HuH-7.5 (cell line): ENCODE measurements at regions not wholly inside any gene's neighbourhood (a gene's known extent, or its start where the extent isn't known, plus 50 kb on each side); places are given as distances from the start of the nearest gene placed in this dataset.
"Not testable (repeated sequence)": the region's sequence is repeated elsewhere in the genome, so short reads cannot be mapped to it uniquely, and the experiment has no call there.

Source experiments
- DNase-seq: peaks from one replicate; pipeline ENCODE4 v3.0.0; 2011; ENCODE audit warnings: low spot score

DNA sequence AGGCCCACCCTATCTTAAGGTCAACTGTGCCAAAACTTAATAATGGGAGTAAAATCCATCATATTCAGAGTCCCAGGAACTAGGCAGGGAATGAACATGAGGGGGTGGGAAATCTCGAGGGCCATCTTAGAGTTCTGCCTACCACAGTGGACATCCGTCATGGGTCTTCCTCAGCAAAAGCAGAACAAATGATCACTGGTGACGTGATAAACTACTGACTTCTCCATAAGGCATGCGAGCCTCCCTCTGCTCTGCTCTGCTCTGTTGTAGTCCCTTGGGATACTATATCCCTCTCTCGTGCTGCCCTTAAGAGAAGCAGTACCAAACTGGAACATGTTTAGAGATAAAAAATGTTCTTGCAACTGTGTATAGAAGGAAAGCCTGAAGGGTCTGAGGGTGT lies 603.8 kb downstream of the TTLL7 start:
- not testable (repeated sequence) for DNase-seq

DNA sequence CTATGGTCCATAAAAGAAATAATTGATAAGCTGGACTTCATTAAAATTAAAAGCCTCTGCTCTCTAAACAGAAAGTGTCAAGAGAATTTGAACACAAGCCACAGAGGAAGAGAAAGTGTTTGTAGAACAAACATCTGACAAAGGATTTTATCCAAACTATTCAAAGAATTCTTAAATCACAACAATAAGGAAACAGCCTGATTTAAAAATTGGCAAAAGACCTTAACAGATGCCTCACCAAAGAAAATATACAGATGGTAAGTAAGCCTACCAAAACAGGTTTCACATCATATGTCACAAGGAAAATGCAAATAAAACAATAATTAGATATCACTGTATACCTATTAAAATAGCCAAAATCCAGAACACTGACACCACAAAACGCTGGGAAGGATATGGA lies 612.0 kb downstream of the TTLL7 start:
- not testable (repeated sequence) for DNase-seq

DNA sequence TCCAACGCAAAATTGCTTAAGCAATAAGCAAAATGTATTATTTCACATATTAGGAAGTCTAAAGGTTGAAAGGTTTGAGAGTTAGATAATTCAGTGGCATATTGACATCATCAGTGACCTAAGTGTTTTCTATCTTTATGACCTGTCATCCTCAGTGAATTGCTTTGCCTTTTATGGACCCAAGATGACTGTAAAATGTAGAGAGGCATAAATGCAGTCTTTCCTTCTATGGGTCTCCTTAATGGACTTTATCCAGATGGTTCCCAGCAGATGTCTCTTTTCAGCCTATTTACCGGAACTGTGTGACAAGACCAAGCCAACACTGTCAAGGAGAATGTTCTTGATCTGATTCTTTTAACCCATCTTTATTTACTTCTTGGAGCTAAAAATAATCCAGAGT lies 615.8 kb downstream of the TTLL7 start:
- not testable (repeated sequence) for DNase-seq

DNA sequence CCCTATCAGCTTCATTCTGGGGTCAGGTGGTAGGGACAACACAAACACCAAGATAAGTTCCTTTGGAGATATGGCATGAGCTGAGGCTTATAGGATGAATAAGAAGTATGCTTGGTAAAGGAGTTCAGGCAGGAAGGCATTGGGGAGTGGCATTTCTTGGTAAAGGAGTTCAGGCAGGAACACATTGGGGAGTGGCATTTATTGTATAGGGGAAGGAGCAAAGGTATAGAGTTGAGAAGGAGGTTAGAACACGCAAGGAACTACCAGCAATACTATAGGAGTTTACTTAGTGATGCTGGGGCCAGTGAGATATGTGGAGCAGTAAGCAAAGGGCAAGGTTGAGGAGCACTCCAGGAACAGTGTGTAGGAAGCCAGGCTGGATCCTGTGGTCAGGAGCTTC lies 625.9 kb downstream of the TTLL7 start:
- not testable (repeated sequence) for DNase-seq

DNA sequence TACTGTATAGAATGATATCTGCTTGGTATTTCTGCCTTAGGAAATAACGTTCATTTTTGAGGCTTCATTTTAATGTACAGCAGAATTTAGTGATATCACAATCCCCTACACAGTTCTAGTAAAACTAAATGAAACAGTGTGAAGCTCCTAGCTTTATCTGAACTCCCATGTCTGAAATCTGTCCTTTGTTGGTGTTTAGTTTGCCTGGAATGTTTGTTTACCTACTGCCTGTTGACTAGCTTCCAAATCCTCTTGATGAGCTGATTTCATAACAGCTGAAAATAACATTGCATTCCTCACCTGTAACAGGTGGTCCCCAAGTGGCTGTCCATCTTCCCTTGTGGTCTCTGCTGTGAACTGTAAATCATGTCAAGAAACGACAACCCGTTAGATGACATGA lies 629.1 kb downstream of the TTLL7 start:
- DNase-seq: not testable (repeated sequence)

DNA sequence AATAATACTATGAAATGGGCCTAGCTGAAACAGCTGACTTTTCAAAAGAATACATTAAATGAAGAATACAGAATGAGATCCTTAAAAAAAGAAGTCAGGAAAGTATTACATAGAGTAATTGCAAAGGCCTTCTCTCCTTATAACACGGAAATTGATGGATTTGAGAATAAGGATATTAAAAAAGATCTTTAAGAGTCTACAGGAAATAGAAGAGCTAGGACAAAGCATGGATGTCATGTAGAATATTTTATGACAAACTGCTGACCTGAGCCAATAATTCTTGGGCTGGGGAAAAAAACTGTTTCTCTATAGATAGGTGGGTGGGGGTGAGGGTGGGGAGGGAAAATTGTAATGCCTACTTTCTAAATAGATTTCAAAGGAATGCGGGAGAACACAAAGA lies 633.6 kb downstream of the TTLL7 start:
- not testable (repeated sequence) for DNase-seq

DNA sequence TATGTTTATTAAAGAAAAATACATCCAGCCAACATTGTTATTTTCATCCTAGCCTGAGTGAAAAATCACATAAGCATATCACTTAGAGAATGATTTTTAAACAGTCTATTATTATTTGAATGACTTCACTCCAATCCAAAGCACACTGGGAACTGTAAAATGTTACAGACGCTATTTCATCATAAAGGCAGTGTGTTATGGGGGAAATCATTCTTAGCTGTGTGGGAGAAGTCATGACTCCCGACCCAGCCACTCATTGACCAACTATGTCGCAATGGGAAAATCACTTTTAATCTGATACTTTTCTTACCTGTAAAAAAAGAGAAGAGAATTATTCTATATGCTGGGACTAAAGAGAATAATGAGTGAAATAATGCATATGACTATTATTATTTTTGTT lies 653.6 kb downstream of the TTLL7 start:
- not testable (repeated sequence) for DNase-seq

DNA sequence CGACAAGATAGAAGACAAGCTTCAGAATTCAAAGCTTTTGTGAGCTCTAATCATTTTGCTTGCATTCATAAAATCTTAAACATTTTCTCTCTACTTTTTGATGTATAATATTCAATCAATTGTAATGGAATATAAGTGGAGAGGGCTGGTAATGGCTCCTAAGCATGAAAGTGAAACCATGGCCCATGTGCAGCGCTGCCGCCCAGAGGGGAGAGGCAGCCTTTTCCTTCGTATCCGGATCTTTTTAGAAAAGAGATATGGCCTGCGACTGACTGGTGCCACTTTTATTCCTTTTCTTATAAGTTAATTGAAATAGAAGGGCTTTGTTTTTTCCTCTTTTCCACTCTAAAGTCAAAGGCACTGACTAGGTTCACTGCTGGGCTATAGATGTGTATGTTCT lies 655.2 kb downstream of the TTLL7 start:
- not testable (repeated sequence) for DNase-seq

DNA sequence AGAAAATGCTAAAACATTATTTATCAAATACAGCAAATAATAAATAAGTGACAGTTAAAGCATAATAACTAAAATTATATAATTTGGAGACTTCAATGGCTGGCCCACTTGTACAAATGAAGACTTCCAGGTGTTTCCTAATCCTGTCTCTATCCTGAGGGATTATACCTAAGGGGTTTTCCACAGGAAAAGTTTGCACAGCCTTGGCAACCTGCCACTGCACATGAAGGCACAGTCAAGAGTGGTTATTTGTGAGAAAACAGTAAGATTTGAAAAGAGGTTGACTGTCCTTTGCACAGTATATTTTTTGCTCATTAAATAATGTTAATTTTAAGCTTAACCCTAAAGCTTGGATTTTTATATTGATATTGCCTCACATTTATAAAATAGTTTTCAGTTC lies 655.9 kb downstream of the TTLL7 start:
- not testable (repeated sequence) for DNase-seq

DNA sequence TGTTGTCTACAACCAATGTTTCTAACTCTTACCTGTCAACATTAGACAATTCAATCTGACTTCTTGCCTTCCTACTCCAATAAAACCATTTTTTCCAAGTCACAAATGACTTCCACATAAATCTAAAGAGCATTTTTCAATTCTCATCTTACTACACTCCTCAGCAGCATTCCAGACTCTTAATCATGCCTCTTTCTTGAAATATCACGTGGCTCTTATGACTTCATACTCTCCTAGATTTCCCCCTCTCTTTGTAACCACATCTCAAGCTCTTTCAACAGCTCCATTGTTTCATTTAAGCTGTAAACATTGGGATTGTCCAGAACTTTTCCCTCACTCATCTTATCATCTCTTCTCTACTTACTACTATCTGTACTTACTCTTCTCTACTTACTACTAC lies 666.6 kb downstream of the TTLL7 start:
- DNase-seq: not testable (repeated sequence)

DNA sequence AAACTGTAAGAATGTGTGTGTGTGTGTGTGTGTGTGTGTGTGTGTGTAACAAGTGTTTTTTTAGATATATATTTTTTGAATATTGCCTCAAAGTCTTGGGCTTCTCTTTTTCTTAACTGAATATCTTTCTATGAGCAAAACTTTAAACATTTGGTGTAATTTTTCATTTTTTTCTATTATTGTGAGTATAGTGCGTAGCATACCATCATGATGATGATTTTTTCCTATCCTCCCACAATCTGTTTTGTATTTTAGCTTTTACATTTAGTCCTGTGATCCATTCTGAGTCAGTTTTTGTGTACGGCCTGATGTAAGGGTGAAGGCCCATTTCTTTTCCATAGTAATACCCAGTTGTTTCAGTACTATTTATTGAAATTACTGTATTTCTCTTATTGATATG lies 680.6 kb downstream of the TTLL7 start:
- no peak for DNase-seq

DNA sequence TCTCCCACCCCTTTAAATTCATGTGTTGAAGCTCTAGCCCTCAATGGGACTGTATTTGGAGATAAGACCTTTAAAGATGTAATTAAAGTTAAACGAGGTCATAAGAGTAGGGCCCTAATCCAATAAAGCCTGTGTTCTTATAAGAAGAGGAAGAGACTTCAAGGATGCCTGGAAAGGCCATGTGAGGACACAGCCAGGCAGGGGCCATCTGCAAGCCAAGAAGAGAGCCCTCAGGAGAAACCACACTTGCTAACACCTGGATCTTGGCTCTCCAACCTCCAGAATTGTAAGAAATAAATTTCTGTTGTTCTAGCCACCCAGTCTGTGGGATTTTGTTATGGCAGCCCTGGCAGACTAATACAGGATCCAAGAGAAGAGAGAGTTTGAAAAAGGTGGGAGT lies 683.5 kb downstream of the TTLL7 start:
- not testable (repeated sequence) for DNase-seq

DNA sequence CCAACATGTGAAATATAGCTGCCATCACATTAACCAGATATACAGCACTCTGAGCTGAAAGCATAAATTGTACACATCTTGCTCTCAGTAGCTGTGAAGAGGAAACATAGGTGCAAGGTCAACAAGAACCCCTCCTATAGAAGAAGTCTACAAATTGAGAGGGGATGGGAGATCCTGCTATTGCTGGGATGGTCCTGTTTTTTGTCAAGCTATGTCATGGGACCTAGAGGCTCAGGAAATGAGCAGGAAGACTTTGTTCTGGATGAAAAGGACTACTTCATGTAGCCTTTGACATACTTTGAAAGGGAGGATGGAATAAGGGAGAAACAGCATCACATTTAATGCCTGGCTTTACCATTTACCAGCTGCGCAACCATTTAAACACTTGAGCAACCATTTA lies 688.8 kb downstream of the TTLL7 start:
- DNase-seq: not testable (repeated sequence)

DNA sequence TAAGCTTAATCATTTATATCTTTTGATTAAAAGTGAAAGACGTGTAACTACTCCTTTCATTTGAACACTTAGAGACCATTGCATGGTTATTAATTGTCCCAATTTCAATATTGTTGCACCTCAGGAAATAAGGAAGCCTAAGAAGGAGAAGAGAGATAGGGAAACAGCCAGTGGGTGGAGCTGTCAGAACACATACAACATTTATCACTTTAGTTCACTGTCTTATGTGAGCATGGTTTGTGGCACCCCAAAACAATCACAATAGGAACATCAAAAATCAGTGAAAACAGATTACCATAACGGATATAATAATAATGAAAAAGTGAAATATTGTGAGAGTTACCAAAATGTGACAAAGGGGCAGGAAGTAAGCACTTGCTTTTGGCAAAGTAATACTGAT lies 689.9 kb downstream of the TTLL7 start:
- not testable (repeated sequence) for DNase-seq

DNA sequence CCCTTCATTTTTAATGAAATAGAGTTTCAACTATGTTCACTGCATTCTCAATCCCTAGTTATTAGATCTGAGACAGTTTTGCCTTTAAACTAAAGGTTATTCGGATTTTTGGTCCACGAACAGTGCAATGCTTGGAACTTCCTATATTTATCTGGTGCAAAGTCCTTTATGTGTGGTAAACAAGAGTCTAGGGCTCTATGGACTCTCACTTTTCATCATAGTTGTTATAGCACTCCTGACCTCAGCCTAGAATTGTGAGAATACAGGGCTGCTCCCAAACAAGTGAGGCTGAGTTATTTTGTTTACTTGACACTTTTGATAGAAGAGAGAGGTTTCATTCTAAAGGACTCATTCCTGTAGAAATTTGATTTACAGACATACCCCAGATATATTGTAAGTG lies 692.1 kb downstream of the TTLL7 start:
- DNase-seq: not testable (repeated sequence)

DNA sequence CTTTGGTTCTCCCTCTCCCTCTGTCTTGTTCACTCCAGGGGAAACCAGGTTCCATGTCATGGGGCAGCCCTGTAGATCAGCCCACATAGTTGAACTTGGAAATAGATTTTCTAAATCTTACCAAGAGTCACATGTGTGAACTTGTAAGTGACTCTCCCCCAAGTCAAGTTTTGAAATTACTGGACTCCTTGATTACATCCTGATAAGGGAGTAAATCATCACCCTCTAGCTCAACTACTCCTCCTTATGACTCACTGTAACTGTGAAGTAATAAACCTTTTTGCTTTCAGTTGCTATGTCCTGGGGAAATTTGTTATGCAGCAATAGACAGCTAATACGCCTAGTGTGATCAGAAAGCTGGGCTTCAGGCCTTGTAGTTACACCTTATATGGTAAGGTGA lies 703.3 kb downstream of the TTLL7 start:
- DNase-seq: not testable (repeated sequence)

DNA sequence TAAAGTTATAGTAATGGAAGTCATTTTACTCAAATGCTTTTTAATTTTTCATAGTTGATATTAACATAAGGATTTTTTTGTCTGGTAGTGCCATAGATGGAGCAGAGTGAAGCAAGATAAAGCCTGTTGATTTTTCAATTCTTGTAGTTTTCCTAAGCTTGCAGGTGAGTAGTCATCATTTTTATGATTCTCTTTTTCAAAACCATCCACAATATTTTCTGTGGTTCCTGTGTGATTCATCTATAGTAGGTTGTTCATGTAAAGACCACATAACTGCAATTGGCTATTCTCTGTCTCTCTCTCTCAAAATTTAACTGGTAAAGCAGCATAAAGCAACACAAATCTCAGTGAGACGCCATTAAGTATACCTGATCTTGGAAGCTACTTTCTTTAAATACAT lies 711.5 kb downstream of the TTLL7 start:
- not testable (repeated sequence) for DNase-seq

DNA sequence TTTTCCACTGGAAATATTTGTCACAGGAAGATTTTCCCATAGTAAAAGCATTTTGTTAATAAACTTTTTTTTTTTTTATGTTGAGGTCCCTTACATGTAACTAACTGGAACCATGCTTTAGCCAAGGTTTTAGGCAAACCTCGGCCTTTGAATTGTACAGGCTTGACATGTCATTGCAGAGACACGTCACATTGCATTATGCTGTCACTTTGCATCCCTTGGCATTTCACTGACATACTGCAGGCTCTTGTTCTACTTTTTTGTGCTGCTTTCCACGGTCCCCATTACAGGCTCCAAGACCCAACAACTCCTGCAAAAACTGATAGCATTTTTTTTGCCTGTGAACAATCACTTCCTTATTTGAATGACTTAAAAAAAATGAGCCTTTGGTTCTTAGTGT lies 724.3 kb downstream of the TTLL7 start:
- DNase-seq: not testable (repeated sequence)

DNA sequence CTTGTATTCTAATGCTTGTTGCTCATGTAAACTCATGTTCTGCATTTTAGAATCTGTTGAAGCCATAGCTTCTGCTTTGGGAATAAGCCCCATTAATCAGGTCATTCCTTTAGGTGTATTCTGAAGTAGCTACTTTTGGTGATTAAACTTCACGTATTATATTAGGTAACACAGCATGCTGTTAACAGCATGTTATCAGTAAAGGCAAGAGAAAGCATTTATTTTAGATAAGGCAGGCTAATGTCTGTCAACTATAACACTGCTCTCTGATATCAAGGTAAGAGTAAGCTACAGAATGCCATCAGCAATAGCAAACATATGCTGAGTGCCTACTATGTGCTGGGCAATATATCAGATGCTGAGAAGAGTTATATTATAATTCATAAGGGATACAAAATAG lies 726.4 kb downstream of the TTLL7 start:
- not testable (repeated sequence) for DNase-seq

DNA sequence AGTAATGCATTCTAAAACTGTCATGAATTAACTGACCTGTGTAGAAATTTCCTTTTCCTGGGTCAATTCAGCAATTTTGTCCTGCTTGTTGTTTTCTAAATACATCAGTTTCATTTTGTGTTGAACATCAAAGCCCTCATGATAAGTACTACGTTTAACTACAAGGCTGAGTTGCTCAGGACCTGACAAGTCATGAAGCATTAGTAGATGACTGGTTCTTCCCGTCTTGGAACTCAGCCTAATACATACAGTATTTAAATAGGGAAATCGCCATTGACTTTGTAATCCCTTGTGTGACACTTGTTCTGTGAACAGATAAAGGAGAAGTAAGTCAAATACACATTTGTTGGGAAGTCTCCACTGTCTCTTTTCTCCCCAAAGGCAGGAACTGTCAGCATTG lies 727.1 kb downstream of the TTLL7 start:
- DNase-seq: not testable (repeated sequence)

DNA sequence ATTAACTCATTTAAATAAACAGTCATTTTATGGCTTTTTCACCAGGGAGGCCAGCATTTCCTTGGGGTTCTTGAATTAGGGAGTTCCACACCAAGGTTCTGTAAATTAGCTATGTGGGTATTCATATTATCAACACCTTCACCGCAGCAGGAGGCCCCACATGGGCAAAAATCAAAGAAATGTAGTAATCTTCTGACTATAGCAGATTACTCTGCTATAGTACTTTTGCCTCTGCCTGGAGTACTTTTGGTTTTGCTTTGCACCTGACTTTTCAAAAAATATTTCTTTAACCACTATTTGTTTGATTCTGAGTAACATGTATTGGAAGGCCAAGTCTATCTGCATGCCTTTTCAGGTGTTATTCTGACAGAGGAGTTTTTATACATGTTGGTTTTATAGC lies 728.1 kb downstream of the TTLL7 start:
- DNase-seq: not testable (repeated sequence)

DNA sequence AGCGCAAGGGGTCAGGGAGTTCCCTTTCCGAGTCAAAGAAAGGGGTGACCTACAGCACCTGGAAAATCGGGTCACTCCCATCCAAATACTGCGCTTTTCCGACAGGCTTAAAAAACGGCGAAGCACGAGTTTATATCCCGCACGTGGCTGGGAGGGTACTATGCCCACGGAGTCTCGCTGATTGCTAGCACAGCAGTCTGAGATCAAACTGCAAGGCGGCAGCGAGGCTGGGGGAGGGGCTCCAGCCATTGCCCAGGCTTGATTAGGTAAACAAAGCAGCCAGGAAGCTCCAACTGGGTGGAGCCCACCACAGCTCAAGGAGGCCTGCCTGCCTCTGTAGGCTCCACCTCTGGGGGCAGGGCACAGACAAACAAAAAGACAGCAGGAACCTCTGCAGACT lies 735.1 kb downstream of the TTLL7 start:
- not testable (repeated sequence) for DNase-seq

DNA sequence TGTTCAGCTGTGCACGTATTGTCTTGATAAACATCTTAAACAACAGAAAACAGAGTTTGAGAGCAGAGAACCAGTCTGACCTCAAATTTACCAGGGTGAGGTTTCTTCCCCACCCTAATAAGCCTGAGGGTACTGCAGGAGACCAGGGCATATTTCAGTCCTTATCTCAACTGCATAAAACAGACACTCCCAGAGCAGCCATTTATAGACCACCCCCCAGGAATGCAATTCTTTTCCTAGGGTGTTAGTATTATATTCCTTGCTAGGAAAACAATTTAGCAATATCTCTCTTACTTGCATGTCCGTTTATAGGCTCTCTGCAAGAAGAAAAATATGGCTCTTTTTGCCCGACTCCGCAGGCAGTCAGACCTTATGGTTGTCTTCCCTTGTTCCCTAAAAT lies 747.2 kb downstream of the TTLL7 start:
- DNase-seq: not testable (repeated sequence)

DNA sequence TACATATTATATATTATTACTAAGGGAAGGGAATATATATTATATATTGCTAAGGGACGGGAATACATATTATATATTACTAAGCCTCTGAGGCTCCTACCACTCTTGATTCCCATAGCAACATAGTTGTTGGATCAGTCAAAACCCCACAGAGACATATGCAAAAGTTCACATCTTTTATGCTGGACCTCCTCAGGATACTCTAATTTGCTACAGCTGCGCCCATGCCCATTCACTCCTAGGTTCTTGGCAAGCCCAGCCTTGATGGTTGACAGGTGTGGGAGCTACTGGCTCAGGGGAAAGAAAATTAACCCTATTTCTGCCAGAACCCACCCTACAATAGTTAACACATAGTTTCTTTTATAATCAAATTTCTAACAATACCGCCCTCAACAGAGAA lies 752.2 kb downstream of the TTLL7 start:
- DNase-seq: not testable (repeated sequence)

DNA sequence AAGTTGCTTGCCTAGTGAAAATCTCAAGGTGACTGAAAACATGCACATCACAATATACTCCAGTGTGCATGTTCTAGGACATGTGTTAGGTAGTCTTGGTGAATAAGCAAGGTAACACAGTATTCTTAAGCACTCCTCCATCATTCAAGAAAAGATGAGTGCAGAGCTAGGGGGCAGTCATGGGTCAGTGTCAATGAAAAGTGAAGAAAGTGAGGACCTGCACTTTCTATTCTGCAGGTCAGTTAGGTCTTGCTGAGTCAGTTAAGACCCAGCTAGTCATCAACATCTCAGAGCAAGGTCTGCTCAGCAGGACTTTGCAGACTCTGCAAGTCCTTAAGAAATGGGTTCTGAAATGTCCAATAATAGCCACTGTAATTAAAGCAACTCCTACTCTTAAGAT lies 754.1 kb downstream of the TTLL7 start:
- not testable (repeated sequence) for DNase-seq
